A673 (cell line): ENCODE measurements at regions not wholly inside any gene's neighbourhood (a gene's known extent, or its start where the extent isn't known, plus 50 kb on each side); places are given as distances from the start of the nearest gene placed in this dataset.

Experiments used
- BruUV-seq: library from RNA; stranded (reverse); fragments of 400-500 nt; replicated peaks from 2 replicates; lab custom pipeline; 2021; lab: Mats Ljungman, UMichigan
- CTCF ChIA-PET: fragments of 300-600 bp; sonication (Branson Sonifier 250); formaldehyde crosslinking; loops from one replicate; lab custom pipeline; 2022; ENCODE audit warnings: antibody characterized with exemption; lab: Charles Lee
- POLR2A ChIA-PET: fragments of 300-600 bp; sonication (Branson Sonifier 250); formaldehyde crosslinking; loops from one replicate; lab custom pipeline; 2022; ENCODE audit warnings: antibody characterized with exemption; ENCODE audit not compliant: low non-redundant PET; lab: Charles Lee
- DNase-seq: peaks from one replicate; pipeline ENCODE4 v3.0.0-alpha.2; 2015; ENCODE audit warnings: low spot score
- H3K27ac ChIP-seq: fragments of 200-600 bp; sonication (generic); 2 replicates; pipeline ENCODE4 v1.5.1; 2016; ENCODE audit warnings: mixed run types, low read depth, mild to moderate bottlenecking, mixed read lengths, antibody characterized with exemption, low read length; ENCODE audit not compliant: poor library complexity, severe bottlenecking
- H3K27me3 ChIP-seq: fragments of 200-600 bp; sonication (generic); replicated peaks from 2 replicates; pipeline ENCODE4 v1.6.1; 2017; ENCODE audit warnings: mixed run types, low read depth, mild to moderate bottlenecking, mixed read lengths, antibody characterized with exemption, low read length; ENCODE audit not compliant: insufficient read depth, poor library complexity
- H3K36me3 ChIP-seq: fragments of 200-600 bp; sonication (generic); 2 replicates; pipeline ENCODE4 v1.6.1; 2016; ENCODE audit warnings: mixed run types, mild to moderate bottlenecking, mixed read lengths, antibody characterized with exemption, low read length; ENCODE audit not compliant: insufficient read depth, poor library complexity, severe bottlenecking
- H3K4me1 ChIP-seq: fragments of 200-600 bp; sonication (generic); 2 replicates; pipeline ENCODE4 v1.6.1; 2017; ENCODE audit warnings: mixed run types, mild to moderate bottlenecking, mixed read lengths, antibody characterized with exemption, low read length; ENCODE audit not compliant: insufficient read depth, poor library complexity, severe bottlenecking
- H3K4me3 ChIP-seq: fragments of 200-600 bp; sonication (generic); 2 replicates; pipeline ENCODE4 v1.5.1; 2016; ENCODE audit warnings: low read depth, mixed run types, mild to moderate bottlenecking, mixed read lengths, low read length; ENCODE audit not compliant: poor library complexity, severe bottlenecking
- H3K9me3 ChIP-seq: fragments of 200-600 bp; sonication (generic); 2 replicates; pipeline ENCODE4 v1.6.1; 2016; ENCODE audit warnings: mixed run types, low read depth, mild to moderate bottlenecking, mixed read lengths, antibody characterized with exemption, low read length; ENCODE audit not compliant: poor library complexity, severe bottlenecking
- CTCF ChIP-seq: fragments of 300-800, 200-600 bp; sonication (generic); conservative IDR thresholded peaks from 2 replicates; pipeline ENCODE4 v1.5.1; 2017; ENCODE audit warnings: low read depth, mild to moderate bottlenecking, antibody characterized with exemption, low read length, moderate library complexity, mixed read lengths
- EZH2 ChIP-seq: fragments of 200-600 bp; sonication (generic); IDR thresholded peaks from 2 replicates; pipeline ENCODE4 v1.6.1; 2017; ENCODE audit warnings: borderline replicate concordance, low read depth, mild to moderate bottlenecking, mixed read lengths, antibody characterized with exemption, low read length; ENCODE audit not compliant: poor library complexity, severe bottlenecking
- intact Hi-C: fragments of 100-400 bp; cut with micrococcal nuclease; formaldehyde crosslinking; loops from one replicate; pipeline ENCODE4 v1.10.0; 2022; ENCODE audit not compliant: unreplicated experiment

- Histone ChIP-seq H3K27me3 (no peaks in the 10 kb centered on the region), H3K27ac (no peak overlapping the region), H3K4me3 (no peak overlapping the region), H3K4me1 (no peaks in the 10 kb centered on the region), H3K9me3 (no peaks in the 10 kb centered on the region), H3K36me3 (no peaks in the 10 kb centered on the region)
- no peak for TF ChIP-seq EZH2
- POLR2A ChIA-PET: no interaction called here
- BruUV-seq: no TSS peak
- no peak for DNase-seq
- CTCF ChIA-PET: no interaction called here
- intact Hi-C loops: no loop called here
Measured at GRCh38 chr10:105992928-105993327, 1171.6 kb downstream of the SORCS1 start.

GRCh38 chr10:105990529-105990928 is 1174.0 kb downstream of the SORCS1 start:
- peaks cover 13% of the 10 kb centered on the region for H3K4me1 ChIP-seq
- no peaks in the 10 kb centered on the region for H3K36me3 ChIP-seq
- intact Hi-C loops: no loop called here
- H3K4me3 ChIP-seq: no peak overlapping the region
- BruUV-seq: no TSS peak
- no peak overlapping the region for H3K27ac ChIP-seq
- H3K27me3 ChIP-seq: no peaks in the 10 kb centered on the region
- TF ChIP-seq EZH2 (no peak), CTCF (no peak)
- DNase-seq: no peak
- ChIA-PET CTCF (interaction anchor here (0.6 kb wide), 1 partner anchor 190 kb away, joined by 3 read pairs; no protein-coding TSS in a partner anchor), POLR2A (no interaction called here)
- no peaks in the 10 kb centered on the region for H3K9me3 ChIP-seq

GRCh38 chr10:105989995-105990394 is 1174.5 kb downstream of the SORCS1 start:
- Histone ChIP-seq H3K27ac (no peak overlapping the region), H3K4me1 (peaks cover 13% of the 10 kb centered on the region), H3K9me3 (no peaks in the 10 kb centered on the region), H3K4me3 (no peak overlapping the region), H3K36me3 (no peaks in the 10 kb centered on the region), H3K27me3 (no peaks in the 10 kb centered on the region)
- TF ChIP-seq CTCF (no peak), EZH2 (no peak)
- no peak for DNase-seq
- ChIA-PET POLR2A (no interaction called here), CTCF (no interaction called here)
- intact Hi-C loops: no loop called here
- no TSS peak for BruUV-seq

- intact Hi-C loops: no loop called here
- H3K27me3 ChIP-seq: no peaks in the 10 kb centered on the region
- POLR2A ChIA-PET: no interaction called here
- H3K9me3 ChIP-seq: no peaks in the 10 kb centered on the region
- H3K4me1 ChIP-seq: peaks cover 13% of the 10 kb centered on the region
- DNase-seq: no peak
- H3K36me3 ChIP-seq: no peaks in the 10 kb centered on the region
- CTCF ChIA-PET: no interaction called here
- no TSS peak for BruUV-seq
- TF ChIP-seq CTCF (no peak), EZH2 (no peak)
- no peak overlapping the region for H3K4me3 ChIP-seq
- H3K27ac ChIP-seq: no peak overlapping the region
Measured at GRCh38 chr10:105988848-105989247, 1175.7 kb downstream of the SORCS1 start.
